ENCODE measurements at regions not wholly inside any gene's neighbourhood (a gene's known extent, or its start where the extent isn't known, plus 50 kb on each side); places are given as distances from the start of the nearest gene placed in this dataset.

DNA sequence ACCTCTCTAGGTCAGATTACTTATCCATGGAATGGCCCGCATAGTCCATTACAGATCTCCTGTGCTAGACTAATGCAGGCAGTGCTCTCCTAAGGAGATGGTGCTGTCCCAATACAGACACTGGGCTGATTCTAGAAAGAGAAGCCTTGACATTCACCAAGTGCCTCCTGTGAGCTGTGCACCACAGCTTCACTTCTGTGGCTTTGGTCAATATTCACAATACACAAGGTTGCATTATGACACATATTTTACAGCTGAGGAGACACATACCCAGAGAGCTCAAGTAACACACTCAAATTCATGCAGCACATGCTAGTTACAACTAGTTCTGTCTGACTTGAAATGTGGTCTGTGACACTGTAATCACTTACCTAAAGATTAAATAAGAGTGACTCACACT, 59.4 kb upstream of the LRRC8B start:
- Mint-ChIP-seq H3K4me1 (ENCODE audit: low read depth, unreplicated experiment) (peaks cover 23% of the 10 kb centered on the region), H3K27ac (ENCODE audit: unreplicated experiment) (no peak overlapping the region), H3K27me3 (ENCODE audit: low read depth, unreplicated experiment) (peaks cover 19% of the 10 kb centered on the region), H3K9me3 (ENCODE audit: unreplicated experiment) (no peaks in the 10 kb centered on the region), H3K36me3 (ENCODE audit: low read depth, unreplicated experiment) (no peaks in the 10 kb centered on the region), H3K4me3 (ENCODE audit: unreplicated experiment) (no peak overlapping the region)
- H3K27ac ChIP-seq (ENCODE audit: low read depth, low read length): no peak overlapping the region
- H2AFZ ChIP-seq (ENCODE audit: low read depth, low read length): no peak overlapping the region
- H3K27me3 ChIP-seq (ENCODE audit: insufficient read depth, low read length): no peaks in the 10 kb centered on the region
- TF ChIP-seq, protein P1, sequence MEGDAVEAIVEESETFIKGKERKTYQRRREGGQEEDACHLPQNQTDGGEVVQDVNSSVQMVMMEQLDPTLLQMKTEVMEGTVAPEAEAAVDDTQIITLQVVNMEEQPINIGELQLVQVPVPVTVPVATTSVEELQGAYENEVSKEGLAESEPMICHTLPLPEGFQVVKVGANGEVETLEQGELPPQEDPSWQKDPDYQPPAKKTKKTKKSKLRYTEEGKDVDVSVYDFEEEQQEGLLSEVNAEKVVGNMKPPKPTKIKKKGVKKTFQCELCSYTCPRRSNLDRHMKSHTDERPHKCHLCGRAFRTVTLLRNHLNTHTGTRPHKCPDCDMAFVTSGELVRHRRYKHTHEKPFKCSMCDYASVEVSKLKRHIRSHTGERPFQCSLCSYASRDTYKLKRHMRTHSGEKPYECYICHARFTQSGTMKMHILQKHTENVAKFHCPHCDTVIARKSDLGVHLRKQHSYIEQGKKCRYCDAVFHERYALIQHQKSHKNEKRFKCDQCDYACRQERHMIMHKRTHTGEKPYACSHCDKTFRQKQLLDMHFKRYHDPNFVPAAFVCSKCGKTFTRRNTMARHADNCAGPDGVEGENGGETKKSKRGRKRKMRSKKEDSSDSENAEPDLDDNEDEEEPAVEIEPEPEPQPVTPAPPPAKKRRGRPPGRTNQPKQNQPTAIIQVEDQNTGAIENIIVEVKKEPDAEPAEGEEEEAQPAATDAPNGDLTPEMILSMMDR (IDR thresholded peaks at IDR 0.05; ENCODE audit: insufficient read depth, low read depth, low read length): no peak
- TF ChIP-seq EZH2 (IDR thresholded peaks at IDR 0.05; ENCODE audit: insufficient read depth, low read length): no peak
- H3K4me1 ChIP-seq (ENCODE audit: insufficient read depth, low read length): no peaks in the 10 kb centered on the region
- no peak for FAIRE-seq
- H3K9me3 ChIP-seq (ENCODE audit: insufficient read depth, low read depth, low read length): no peaks in the 10 kb centered on the region
- no peak overlapping the region for H3K4me3 ChIP-seq (ENCODE audit: insufficient read depth, low read depth, low read length)
- peak; percentile 9 for DNase-seq (ENCODE audit: low read depth)
- no peaks in the 10 kb centered on the region for H3K36me3 ChIP-seq (ENCODE audit: insufficient read depth, low read length)
- H3K9ac ChIP-seq (ENCODE audit: low read length): no peak overlapping the region
- H3K79me2 ChIP-seq (ENCODE audit: insufficient read depth, low read length): no peaks in the 10 kb centered on the region
- H4K20me1 ChIP-seq (ENCODE audit: insufficient read depth, low read length): no peaks in the 10 kb centered on the region
- H3K4me2 ChIP-seq (ENCODE audit: low read length): no peak overlapping the region

DNA sequence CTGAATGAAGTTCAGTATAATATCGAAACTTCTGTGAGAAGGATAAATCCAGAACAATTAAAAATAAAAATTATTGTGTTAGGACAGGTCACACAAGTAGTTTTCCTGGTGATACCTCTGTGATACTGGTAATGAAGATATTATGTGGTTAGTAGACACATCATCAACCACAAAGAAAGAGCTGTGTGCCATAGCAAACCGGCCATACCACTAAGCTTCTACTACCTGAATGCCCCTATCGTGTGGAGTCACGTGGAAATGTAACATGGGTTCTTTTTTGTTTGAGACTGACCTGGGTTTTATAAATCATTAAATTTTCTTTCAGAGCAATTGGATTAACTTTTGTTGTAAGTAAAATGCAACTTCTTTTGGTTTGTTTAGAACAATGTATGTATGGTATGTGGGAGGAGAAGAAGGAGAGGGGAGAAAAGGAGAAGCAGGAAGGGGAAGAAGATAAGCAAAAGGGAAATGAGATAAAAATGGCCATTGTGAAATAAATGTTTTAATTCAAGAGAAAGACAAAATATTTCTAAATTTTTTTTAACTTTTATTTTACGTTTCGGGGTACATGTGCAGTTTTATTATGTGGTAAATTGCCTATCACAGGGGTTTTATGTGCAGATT, 58.2 kb upstream of the LRRC8B start:
- no peak overlapping the region for H3K4me3 ChIP-seq (ENCODE audit: insufficient read depth, low read depth, low read length)
- H3K36me3 ChIP-seq (ENCODE audit: insufficient read depth, low read length): no peaks in the 10 kb centered on the region
- no peaks in the 10 kb centered on the region for H3K79me2 ChIP-seq (ENCODE audit: insufficient read depth, low read length)
- H3K27me3 ChIP-seq (ENCODE audit: insufficient read depth, low read length): no peaks in the 10 kb centered on the region
- H4K20me1 ChIP-seq (ENCODE audit: insufficient read depth, low read length): no peaks in the 10 kb centered on the region
- Mint-ChIP-seq H3K27me3 (ENCODE audit: low read depth, unreplicated experiment) (peaks cover 8% of the 10 kb centered on the region), H3K4me3 (ENCODE audit: unreplicated experiment) (no peak overlapping the region), H3K27ac (ENCODE audit: unreplicated experiment) (no peak overlapping the region), H3K4me1 (ENCODE audit: low read depth, unreplicated experiment) (peaks cover 23% of the 10 kb centered on the region), H3K9me3 (ENCODE audit: unreplicated experiment) (no peaks in the 10 kb centered on the region), H3K36me3 (ENCODE audit: low read depth, unreplicated experiment) (no peaks in the 10 kb centered on the region)
- H2AFZ ChIP-seq (ENCODE audit: low read depth, low read length): no peak overlapping the region
- H3K9me3 ChIP-seq (ENCODE audit: insufficient read depth, low read depth, low read length): no peaks in the 10 kb centered on the region
- H3K4me2 ChIP-seq (ENCODE audit: low read length): no peak overlapping the region
- DNase-seq (ENCODE audit: low read depth) (no peak), FAIRE-seq (no peak)
- H3K9ac ChIP-seq (ENCODE audit: low read length): no peak overlapping the region
- no peak for TF ChIP-seq EZH2 (IDR thresholded peaks at IDR 0.05; ENCODE audit: insufficient read depth, low read length)
- TF ChIP-seq, protein P1 (IDR thresholded peaks at IDR 0.05; ENCODE audit: insufficient read depth, low read depth, low read length): no peak
- H3K27ac ChIP-seq (ENCODE audit: low read depth, low read length): no peak overlapping the region
- H3K4me1 ChIP-seq (ENCODE audit: insufficient read depth, low read length): no peaks in the 10 kb centered on the region

DNA sequence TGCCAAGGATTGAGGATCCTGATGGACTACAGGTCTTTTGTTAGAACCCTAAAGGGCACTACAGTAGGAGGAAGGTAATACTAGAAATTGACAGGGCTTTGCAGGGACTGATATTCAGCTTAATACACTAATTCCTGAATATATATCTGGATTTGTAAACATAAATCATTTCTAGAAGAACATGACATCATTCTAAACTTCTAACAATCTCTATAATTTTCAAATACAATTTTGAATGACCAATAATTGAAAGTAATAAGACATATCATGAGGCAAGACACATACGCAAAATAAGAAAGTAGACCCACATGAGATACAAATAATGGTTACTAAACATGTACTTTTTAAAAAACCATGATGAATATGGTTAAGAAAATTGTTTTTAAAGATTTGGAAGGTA, 52.4 kb upstream of the LRRC8B start:
- Mint-ChIP-seq H3K4me3 (ENCODE audit: unreplicated experiment) (no peak overlapping the region), H3K4me1 (ENCODE audit: low read depth, unreplicated experiment) (no peaks in the 10 kb centered on the region), H3K27me3 (ENCODE audit: low read depth, unreplicated experiment) (no peaks in the 10 kb centered on the region), H3K27ac (ENCODE audit: unreplicated experiment) (no peak overlapping the region), H3K9me3 (ENCODE audit: unreplicated experiment) (peaks cover 6% of the 10 kb centered on the region), H3K36me3 (ENCODE audit: low read depth, unreplicated experiment) (no peaks in the 10 kb centered on the region)
- no peak for DNase-seq (ENCODE audit: low read depth)
- no peaks in the 10 kb centered on the region for H3K79me2 ChIP-seq (ENCODE audit: insufficient read depth, low read length)
- no peaks in the 10 kb centered on the region for H3K4me1 ChIP-seq (ENCODE audit: insufficient read depth, low read length)
- H3K27me3 ChIP-seq (ENCODE audit: insufficient read depth, low read length): no peaks in the 10 kb centered on the region
- no peak overlapping the region for H3K4me2 ChIP-seq (ENCODE audit: low read length)
- no peaks in the 10 kb centered on the region for H3K36me3 ChIP-seq (ENCODE audit: insufficient read depth, low read length)
- H3K4me3 ChIP-seq (ENCODE audit: insufficient read depth, low read depth, low read length): no peak overlapping the region
- H3K27ac ChIP-seq (ENCODE audit: low read depth, low read length): no peak overlapping the region
- no peaks in the 10 kb centered on the region for H3K9me3 ChIP-seq (ENCODE audit: insufficient read depth, low read depth, low read length)
- FAIRE-seq: no peak
- H4K20me1 ChIP-seq (ENCODE audit: insufficient read depth, low read length): no peaks in the 10 kb centered on the region
- no peak overlapping the region for H2AFZ ChIP-seq (ENCODE audit: low read depth, low read length)
- no peak overlapping the region for H3K9ac ChIP-seq (ENCODE audit: low read length)
- TF ChIP-seq, protein P1 (IDR thresholded peaks at IDR 0.05; ENCODE audit: insufficient read depth, low read depth, low read length): no peak
- no peak for TF ChIP-seq EZH2 (IDR thresholded peaks at IDR 0.05; ENCODE audit: insufficient read depth, low read length)

Measured in astrocyte (in vitro differentiated cells and primary cell).